ENCODE measurements at regions not wholly inside any gene's neighbourhood (a gene's known extent, or its start where the extent isn't known, plus 50 kb on each side); places are given as distances from the start of the nearest gene placed in this dataset.
A peak's percentile ranks its signal among the peaks of the same experiment; 100 is the strongest.

DNA sequence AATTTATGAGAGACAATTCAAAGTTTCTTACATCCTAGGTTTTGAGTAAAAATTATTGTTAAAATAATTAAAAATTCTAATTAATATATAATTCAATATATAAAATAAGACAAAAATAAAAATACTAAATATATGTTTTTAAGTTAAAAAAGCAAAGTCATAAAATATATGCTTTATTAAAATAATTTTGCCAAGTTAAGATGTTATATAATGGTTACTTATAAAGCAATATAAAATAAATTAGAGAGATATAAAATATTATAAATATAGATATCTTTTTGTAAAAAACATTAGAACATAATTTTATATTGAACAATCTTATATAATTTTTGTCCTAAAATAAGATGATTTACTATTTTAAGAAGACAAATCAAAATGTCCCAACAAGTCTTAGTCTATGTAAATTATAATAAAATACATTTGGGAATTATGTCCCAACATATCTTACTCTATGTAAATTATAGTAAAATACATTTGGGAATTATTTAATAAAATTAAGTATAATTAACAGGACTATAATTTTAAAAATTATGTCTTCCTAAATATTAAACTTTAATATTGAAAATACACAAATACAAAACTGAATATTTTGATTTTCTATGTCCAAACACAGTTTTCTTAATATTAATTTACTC is 67.7 kb upstream of the TOP3B start:
- no peak overlapping the region for H3K27ac Mint-ChIP-seq
- no peak for ATAC-seq
- H3K9me3 Mint-ChIP-seq = no peaks in the 10 kb centered on the region
- no peaks in the 10 kb centered on the region for H3K36me3 Mint-ChIP-seq (ENCODE audit: low read depth)
- no peaks in the 10 kb centered on the region for H3K4me1 Mint-ChIP-seq
- H3K4me3 Mint-ChIP-seq = no peak overlapping the region
- DNase-seq = no peak
- H3K27me3 Mint-ChIP-seq = peaks cover 28% of the 10 kb centered on the region

DNA sequence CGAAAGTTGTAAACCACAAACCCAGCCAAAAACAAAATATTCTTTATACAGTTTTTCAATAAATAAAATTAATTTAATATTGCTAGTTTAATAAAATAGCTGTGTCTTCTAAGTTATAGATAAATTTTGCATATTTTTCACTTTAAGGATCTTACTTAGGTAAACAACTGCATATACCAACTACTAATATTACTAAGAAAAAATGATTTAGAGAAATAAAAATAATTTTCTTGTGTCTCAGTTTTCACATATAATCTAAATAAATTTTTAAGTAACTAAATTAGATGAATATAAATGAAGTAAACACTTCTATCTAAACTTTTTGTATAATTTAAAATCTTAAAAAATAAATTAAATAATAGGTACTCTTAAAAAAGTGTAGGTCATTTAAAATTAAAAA is 67.1 kb upstream of the TOP3B start:
- Mint-ChIP-seq H3K27me3 (peaks cover 26% of the 10 kb centered on the region), H3K9me3 (no peaks in the 10 kb centered on the region), H3K27ac (no peak overlapping the region), H3K4me1 (no peaks in the 10 kb centered on the region), H3K36me3 (ENCODE audit: low read depth) (no peaks in the 10 kb centered on the region), H3K4me3 (no peak overlapping the region)
- no peak for DNase-seq
- ATAC-seq = no peak

DNA sequence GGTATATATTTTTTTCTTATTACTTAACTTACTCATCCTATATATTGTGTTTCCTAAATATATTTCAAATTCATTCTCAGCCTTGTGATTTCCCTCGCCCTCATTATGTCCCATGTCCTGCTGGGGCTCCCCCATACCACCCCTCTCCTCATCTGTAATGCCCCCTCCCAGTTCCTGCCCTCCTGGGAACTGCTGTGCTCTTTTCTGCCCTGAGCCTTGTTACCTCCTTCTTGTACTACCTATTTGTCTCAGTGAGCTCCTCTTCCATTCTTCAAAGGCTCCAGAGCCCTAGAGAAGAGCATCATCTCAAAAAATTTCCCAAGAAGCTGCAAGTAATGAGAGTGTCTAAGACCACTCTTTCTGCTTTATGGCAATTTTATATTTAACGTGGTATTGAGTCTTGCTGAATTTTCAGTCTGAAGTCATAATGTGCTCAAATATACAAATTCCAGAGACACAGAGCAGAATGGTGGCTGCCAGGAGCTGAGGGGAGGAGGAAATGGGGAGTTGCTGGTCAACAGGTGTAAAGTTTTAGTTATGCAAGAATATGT is 66.5 kb upstream of the TOP3B start:
- Mint-ChIP-seq H3K27me3 (peaks cover 21% of the 10 kb centered on the region), H3K9me3 (no peaks in the 10 kb centered on the region), H3K4me1 (no peaks in the 10 kb centered on the region), H3K36me3 (ENCODE audit: low read depth) (no peaks in the 10 kb centered on the region), H3K4me3 (no peak overlapping the region), H3K27ac (no peak overlapping the region)
- DNase-seq = no peak
- no peak for ATAC-seq

DNA sequence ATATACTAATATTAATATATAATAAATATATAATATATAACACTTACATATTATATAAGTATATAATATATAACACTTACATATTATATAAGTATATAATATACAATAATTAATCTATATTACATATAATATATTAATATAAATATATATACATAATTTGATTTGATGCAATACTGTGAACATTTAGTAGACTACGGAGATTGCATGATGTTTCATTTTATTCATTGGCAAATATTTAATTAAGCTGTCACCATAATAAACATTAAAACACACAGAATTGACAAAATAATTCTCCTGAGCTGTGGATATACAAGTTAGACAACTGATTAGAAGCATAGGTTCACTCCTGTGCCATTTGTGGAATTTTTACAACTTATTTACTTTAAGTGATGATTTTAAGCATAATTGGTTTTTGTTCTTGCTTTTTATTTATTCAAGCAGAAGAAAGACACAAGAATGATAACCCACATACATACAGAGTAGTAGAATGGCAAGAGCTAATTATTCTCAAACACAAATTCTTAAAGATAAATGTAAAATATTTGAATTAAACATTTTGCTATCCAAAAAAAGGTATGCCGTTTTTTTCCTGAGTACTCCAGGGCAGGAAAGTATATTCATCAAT is 65.8 kb upstream of the TOP3B start:
- ATAC-seq = no peak

DNA sequence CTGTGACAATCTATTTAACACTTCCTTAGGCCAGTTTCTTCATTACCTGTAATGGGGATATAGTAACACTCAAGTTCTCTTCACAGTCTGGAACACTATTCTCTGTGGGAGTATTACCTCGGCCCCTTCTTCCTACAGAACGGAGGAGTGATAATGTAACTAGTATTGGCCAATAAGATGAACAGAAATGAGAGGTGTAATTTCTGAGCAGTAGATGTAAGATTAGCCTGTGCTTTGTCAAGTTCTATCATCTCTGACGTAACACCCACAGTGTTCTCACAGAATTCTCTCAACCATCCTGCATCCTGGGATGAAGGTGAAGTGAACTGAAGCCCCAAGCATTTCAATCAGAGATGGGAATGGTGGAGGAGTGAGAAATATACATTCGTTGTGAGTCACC is 65.2 kb upstream of the TOP3B start:
- ATAC-seq (no peak), DNase-seq (no peak)
- Mint-ChIP-seq H3K9me3 (no peaks in the 10 kb centered on the region), H3K4me3 (no peak overlapping the region), H3K27ac (no peak overlapping the region), H3K4me1 (no peaks in the 10 kb centered on the region), H3K36me3 (ENCODE audit: low read depth) (no peaks in the 10 kb centered on the region), H3K27me3 (peaks cover 18% of the 10 kb centered on the region)

More for the DNA sequence above, 65.8 kb upstream of the TOP3B start:
- no peaks in the 10 kb centered on the region for H3K4me1 Mint-ChIP-seq
- peaks cover 18% of the 10 kb centered on the region for H3K27me3 Mint-ChIP-seq
- no peaks in the 10 kb centered on the region for H3K9me3 Mint-ChIP-seq
- H3K27ac Mint-ChIP-seq = no peak overlapping the region
- H3K4me3 Mint-ChIP-seq = no peak overlapping the region
- DNase-seq = no peak
- no peaks in the 10 kb centered on the region for H3K36me3 Mint-ChIP-seq (ENCODE audit: low read depth)

DNA sequence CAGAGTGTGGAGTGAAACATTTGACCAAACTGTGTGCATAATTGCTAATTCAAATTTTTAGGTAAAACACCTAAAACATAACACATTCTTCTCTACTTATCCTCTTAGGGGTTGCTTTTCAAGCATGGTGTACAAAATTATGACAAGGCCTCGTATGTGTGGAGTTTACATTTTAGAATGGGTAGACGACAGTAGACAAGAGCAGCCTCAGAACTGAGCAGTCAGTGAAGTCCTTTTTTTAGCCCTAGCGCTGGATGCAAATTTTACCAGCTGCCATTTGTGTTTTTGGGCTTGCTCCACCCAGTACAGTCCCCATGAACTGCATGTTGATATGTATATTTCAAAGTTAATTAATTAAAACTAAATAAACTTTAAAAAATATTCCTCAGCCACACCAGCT is 64.7 kb upstream of the TOP3B start:
- DNase-seq = no peak
- Mint-ChIP-seq H3K4me3 (no peak overlapping the region), H3K36me3 (ENCODE audit: low read depth) (no peaks in the 10 kb centered on the region), H3K27me3 (peaks cover 15% of the 10 kb centered on the region), H3K9me3 (no peaks in the 10 kb centered on the region), H3K27ac (no peak overlapping the region), H3K4me1 (peaks cover under 1% of the 10 kb centered on the region)
- ATAC-seq = no peak

DNA sequence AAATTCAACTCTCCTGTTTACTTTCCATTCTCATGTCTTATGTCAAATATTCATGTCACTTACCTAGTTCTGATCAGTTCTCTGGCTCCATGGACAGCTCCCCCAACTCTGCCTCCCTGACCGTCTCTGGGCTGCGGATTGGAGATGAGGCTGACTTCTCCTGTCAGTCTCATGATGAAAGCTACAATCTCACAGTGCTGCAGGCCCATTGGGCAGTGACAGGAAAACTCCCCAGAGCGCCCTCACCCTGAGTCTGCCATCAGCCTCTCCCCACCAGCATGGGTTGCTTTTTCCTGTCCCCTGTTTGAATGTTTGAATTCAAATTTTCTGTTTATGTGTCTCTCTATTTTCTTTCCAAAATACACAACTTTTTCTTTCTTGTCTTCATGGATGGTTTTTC is 63.8 kb upstream of the TOP3B start:
- peaks cover 12% of the 10 kb centered on the region for H3K27me3 Mint-ChIP-seq
- no peaks in the 10 kb centered on the region for H3K9me3 Mint-ChIP-seq
- no peak for DNase-seq
- ATAC-seq = no peak
- H3K4me3 Mint-ChIP-seq = no peak overlapping the region
- H3K36me3 Mint-ChIP-seq (ENCODE audit: low read depth) = no peaks in the 10 kb centered on the region
- peaks cover 8% of the 10 kb centered on the region for H3K4me1 Mint-ChIP-seq
- no peak overlapping the region for H3K27ac Mint-ChIP-seq

DNA sequence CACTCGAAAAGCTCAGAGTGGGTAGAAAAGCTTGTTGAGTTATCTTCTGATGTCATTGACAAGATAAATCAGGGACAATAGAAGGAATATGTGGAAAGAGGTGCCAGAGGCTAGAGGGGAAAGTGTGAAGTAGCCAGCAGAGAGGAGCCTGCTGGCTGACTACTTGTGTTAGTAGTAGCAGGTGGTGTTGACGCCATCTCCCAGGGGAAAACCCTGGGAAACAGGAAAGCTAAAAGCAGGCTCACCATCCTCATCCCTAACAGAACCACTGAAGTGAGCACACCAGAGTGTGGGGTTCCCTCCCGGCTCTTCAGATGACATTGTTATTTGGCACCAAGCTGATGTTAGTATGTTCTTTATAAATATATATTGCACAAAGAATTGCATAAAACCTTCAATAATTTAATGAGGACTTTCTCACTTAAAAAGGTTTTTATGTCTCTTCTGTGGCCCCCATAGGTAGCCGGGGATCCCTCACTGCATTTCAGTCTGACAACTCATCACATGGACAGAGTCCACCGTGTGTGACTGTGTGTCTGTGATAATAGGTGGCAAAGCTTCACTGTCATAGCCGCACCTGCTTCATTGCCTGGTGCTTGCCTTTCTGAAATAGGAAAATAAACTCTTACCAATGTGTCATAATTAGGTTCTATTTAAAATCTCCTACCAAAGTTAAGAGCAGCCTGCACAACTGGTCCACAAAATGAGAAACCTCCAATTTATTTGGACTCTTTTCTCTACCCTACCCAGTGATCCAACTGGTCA is 63.2 kb upstream of the TOP3B start:
- Mint-ChIP-seq H3K27ac (no peak overlapping the region), H3K4me3 (no peak overlapping the region), H3K9me3 (no peaks in the 10 kb centered on the region), H3K36me3 (ENCODE audit: low read depth) (no peaks in the 10 kb centered on the region), H3K4me1 (peaks cover 8% of the 10 kb centered on the region), H3K27me3 (peaks cover 10% of the 10 kb centered on the region)
- DNase-seq = no peak
- no peak for ATAC-seq

DNA sequence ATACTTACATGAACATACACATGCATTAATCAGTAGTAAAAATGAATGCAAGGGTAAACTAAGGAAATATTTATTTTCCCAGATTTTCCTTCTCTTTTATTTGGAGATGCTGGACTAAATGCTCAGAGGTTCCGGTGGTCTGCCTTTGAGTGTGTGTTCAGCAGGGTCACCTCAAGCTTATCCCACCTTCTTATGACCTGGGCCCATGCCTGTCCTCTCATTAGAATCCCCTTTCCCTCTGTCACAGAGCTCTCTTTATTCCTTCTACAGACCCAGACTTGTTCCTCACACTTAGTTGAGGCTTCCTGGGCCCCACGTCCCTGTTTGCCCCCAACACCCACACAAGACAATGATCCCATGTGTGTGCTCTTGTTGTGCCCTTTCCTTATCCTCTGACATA is 61.6 kb upstream of the TOP3B start:
- no peaks in the 10 kb centered on the region for H3K9me3 Mint-ChIP-seq
- ATAC-seq = no peak
- H3K27me3 Mint-ChIP-seq = peaks cover 17% of the 10 kb centered on the region
- H3K27ac Mint-ChIP-seq = no peak overlapping the region
- no peak overlapping the region for H3K4me3 Mint-ChIP-seq
- H3K36me3 Mint-ChIP-seq (ENCODE audit: low read depth) = no peaks in the 10 kb centered on the region
- H3K4me1 Mint-ChIP-seq = peaks cover 8% of the 10 kb centered on the region
- no peak for DNase-seq

DNA sequence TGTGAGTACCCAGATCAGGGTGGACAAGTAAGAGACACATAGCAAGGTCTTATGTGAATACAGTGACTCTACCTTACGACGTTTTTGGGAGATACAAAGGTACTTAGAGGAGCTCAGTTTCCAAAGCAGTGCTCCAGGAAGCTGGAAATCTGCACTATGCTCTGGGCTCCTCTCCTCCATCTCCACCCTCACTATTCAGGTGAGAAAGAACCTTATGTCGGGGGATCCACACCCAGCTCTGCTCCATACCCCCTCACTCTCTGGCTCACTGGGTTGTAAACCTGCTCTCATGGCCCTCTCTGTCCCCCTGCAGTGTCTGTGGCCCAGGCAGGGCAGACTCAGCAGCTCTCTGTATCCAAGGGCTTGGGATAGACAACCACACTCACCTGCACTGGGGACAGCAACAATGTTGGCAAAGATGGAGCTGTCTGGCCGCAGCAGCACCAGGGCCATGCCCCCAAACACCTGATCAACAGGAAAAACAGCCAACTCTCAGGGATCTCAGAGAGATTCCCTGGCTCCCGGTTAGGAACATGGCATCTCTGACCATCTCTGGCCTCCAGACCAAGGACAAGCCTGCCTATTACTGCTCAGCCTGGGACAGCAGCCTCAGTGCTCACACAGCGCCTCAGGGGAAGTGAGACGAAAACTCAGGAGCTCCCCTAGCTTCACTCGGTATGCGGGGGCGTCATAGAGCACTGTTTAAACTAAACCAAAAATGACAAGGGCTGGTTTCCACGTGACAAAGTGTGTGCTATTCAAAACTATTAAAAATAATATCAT is 60.9 kb upstream of the TOP3B start:
- no peak for DNase-seq
- H3K36me3 Mint-ChIP-seq (ENCODE audit: low read depth) = no peaks in the 10 kb centered on the region
- H3K27me3 Mint-ChIP-seq = peaks cover 13% of the 10 kb centered on the region
- H3K4me3 Mint-ChIP-seq = no peak overlapping the region
- H3K9me3 Mint-ChIP-seq = no peaks in the 10 kb centered on the region
- no peak overlapping the region for H3K27ac Mint-ChIP-seq
- no peak for ATAC-seq
- peaks cover 8% of the 10 kb centered on the region for H3K4me1 Mint-ChIP-seq

DNA sequence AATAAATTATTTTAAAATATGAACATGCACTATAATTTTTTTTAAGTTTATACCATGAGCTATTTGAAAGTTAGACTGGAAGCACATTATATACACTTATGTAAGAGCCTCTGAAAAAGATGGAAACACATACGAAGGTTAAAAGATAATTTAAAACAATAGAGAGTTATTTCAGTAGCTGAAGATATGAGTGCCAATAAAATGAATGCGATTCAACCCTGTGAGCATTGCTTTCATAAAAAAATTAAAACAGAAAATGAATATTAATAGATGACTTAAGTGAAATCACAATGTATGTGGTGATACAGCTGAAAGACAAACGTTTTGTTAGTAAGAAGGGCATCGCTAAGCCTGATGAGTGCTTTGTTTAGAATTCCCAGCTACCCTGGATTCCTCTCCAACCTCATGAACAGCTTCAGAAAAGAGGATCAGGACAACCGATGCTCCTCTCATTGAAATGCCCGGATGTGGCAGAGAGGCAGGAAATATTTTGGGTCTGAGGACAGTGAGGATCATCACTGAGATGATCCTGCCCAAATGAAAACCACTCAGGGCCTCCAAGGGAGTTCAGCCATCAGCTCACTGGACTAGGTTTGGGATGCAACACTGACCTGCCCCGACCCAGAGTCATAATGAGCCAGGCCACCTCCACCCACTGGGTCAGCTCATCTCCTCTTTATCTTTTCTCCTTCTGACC is 60.2 kb upstream of the TOP3B start:
- Mint-ChIP-seq H3K4me1 (peaks cover 8% of the 10 kb centered on the region), H3K27ac (no peak overlapping the region), H3K27me3 (peaks cover 12% of the 10 kb centered on the region), H3K4me3 (no peak overlapping the region), H3K36me3 (ENCODE audit: low read depth) (no peaks in the 10 kb centered on the region), H3K9me3 (no peaks in the 10 kb centered on the region)
- ATAC-seq (no peak), DNase-seq (no peak)

DNA sequence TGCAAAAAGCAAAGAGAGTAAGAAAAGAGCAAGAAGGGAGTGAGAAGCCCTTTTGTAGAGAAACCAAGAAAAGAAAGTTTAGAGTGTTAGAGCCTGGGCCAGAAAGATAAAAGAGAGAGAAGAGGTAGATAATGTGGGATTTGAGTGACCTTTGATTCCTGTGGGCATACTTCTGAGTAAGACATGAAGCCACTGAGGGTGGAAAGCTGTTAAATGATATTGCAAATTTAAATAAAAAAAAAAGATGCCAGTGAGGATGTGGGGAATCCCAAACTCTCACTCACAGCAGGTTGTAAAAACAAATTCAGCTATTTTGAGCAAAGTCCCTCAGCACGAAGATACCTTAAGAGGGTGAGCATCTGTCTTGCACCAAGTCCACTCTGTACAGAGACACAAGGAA is 59.4 kb upstream of the TOP3B start:
- no peak overlapping the region for H3K4me3 Mint-ChIP-seq
- ATAC-seq = peak; percentile 84
- no peaks in the 10 kb centered on the region for H3K36me3 Mint-ChIP-seq (ENCODE audit: low read depth)
- peaks cover 8% of the 10 kb centered on the region for H3K4me1 Mint-ChIP-seq
- H3K27ac Mint-ChIP-seq = peak overlapping the region; percentile 7
- H3K27me3 Mint-ChIP-seq = peaks cover 12% of the 10 kb centered on the region
- no peaks in the 10 kb centered on the region for H3K9me3 Mint-ChIP-seq
- DNase-seq = no peak

DNA sequence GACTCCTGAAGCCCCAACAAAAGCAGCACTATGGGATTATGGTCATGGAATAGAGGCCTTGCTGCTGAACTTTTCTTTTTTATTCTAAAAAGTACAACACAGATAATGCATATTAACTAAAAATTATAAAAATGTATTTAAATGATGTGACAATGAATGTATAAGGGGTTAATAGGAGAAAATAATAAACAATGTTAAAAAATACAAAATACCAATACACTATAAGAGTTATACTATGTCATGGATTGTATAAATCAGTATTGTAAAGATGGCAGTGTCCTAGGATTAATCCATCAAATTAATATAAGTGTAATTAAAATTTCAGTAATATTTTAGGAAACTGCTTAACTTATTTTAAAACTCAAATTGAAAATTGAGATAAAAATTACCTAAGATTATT is 58.3 kb upstream of the TOP3B start:
- peaks cover 10% of the 10 kb centered on the region for H3K4me1 Mint-ChIP-seq
- no peak overlapping the region for H3K4me3 Mint-ChIP-seq
- peaks cover 11% of the 10 kb centered on the region for H3K27me3 Mint-ChIP-seq
- H3K27ac Mint-ChIP-seq = no peak overlapping the region
- no peak for ATAC-seq
- no peak for DNase-seq
- no peaks in the 10 kb centered on the region for H3K36me3 Mint-ChIP-seq (ENCODE audit: low read depth)
- H3K9me3 Mint-ChIP-seq = no peaks in the 10 kb centered on the region

DNA sequence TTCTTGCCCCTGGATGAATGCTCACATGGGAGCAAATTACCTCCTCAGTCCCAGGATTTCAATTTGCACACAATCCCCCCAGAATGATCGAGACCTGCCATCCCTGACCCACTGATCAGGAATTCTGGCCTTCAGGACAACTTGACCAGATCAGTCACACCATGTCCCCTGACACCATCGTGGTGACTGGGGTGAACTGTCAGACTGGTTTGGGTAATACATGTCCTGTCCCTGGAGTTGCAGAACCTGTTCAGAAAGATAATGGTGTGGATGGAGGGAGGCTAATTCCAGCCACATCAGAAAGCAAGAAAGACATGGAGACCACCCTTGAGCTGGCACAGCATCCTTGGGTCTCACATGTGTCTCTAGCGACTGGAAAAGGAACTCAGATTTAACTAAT is 57.9 kb upstream of the TOP3B start:
- peaks cover 13% of the 10 kb centered on the region for H3K4me1 Mint-ChIP-seq
- H3K27ac Mint-ChIP-seq = no peak overlapping the region
- no peaks in the 10 kb centered on the region for H3K9me3 Mint-ChIP-seq
- DNase-seq (no peak), ATAC-seq (no peak)
- H3K4me3 Mint-ChIP-seq = no peak overlapping the region
- H3K36me3 Mint-ChIP-seq (ENCODE audit: low read depth) = no peaks in the 10 kb centered on the region
- peaks cover 14% of the 10 kb centered on the region for H3K27me3 Mint-ChIP-seq

Data from activated naive CD8-positive, alpha-beta T cell treated with anti-CD3 and anti-CD28 coated beads, Interleukin-2, amount 50 U/mL, for 24 hours (primary cell).